Endodermal cell (in vitro differentiated cells): ENCODE measurements at regions not wholly inside any gene's neighbourhood (a gene's known extent, or its start where the extent isn't known, plus 50 kb on each side); places are given as distances from the start of the nearest gene placed in this dataset.

Source experiments
- DNase-seq: peaks from one replicate; pipeline ENCODE4 v3.0.0-alpha.2; 2017
- H3K27ac ChIP-seq: 2 replicates; pipeline ENCODE4 v1.5.1; 2013; ENCODE audit warnings: mild to moderate bottlenecking, low read depth, low read length, moderate library complexity
- H3K27me3 ChIP-seq: 2 replicates; pipeline ENCODE4 v1.6.1; 2013; ENCODE audit warnings: mild to moderate bottlenecking, low read length, moderate library complexity; ENCODE audit not compliant: insufficient read depth, control insufficient read depth, poor library complexity, severe bottlenecking
- H3K36me3 ChIP-seq: 2 replicates; pipeline ENCODE4 v1.7.0; 2013; ENCODE audit warnings: mild to moderate bottlenecking, low read length, moderate library complexity; ENCODE audit not compliant: control insufficient read depth, insufficient read depth
- H3K4me1 ChIP-seq: one replicate; pipeline ENCODE4 v1.7.0; 2013; ENCODE audit warnings: low read length; ENCODE audit not compliant: control insufficient read depth, insufficient read depth
- H3K4me3 ChIP-seq: 2 replicates; pipeline ENCODE4 v1.5.1; 2013; ENCODE audit warnings: mild to moderate bottlenecking, low read length, moderate library complexity
- H3K9ac ChIP-seq: 2 replicates; pipeline ENCODE4 v1.6.1; 2013; ENCODE audit warnings: mild to moderate bottlenecking, low read length, moderate library complexity; ENCODE audit not compliant: poor library complexity, severe bottlenecking; ENCODE audit errors: extremely low read depth
- H3K9me3 ChIP-seq: 2 replicates; pipeline ENCODE4 v1.6.1; 2013; ENCODE audit warnings: mild to moderate bottlenecking, low read length, moderate library complexity; ENCODE audit not compliant: control insufficient read depth
- H3K27ac Mint-ChIP-seq: 2 replicates; pipeline ENCODE4 v1.8.0; 2020; ENCODE audit warnings: mixed read lengths
- H3K27me3 Mint-ChIP-seq: 2 replicates; pipeline ENCODE4 v1.8.0; 2021; ENCODE audit warnings: mild to moderate bottlenecking, mixed read lengths; ENCODE audit not compliant: insufficient read depth
- H3K36me3 Mint-ChIP-seq: 2 replicates; pipeline ENCODE4 v1.8.0; 2020; ENCODE audit warnings: low read depth, mixed read lengths
- H3K4me1 Mint-ChIP-seq: 2 replicates; pipeline ENCODE4 v1.8.0; 2020; ENCODE audit warnings: mixed read lengths
- H3K4me3 Mint-ChIP-seq: 2 replicates; pipeline ENCODE4 v1.8.0; 2020; ENCODE audit warnings: mild to moderate bottlenecking, moderate library complexity, mixed read lengths
- H3K9me3 Mint-ChIP-seq: 2 replicates; pipeline ENCODE4 v1.8.0; 2020; ENCODE audit warnings: mild to moderate bottlenecking, mixed read lengths
- CTCF ChIP-seq: fragments of 200-600 bp; sonication (generic); conservative IDR thresholded peaks from 2 replicates; pipeline ENCODE4 v1.5.0; 2021; ENCODE audit warnings: antibody characterized with exemption, mild to moderate bottlenecking
- WGBS, 2 experiments: methylation state at CpG; one replicate each; pipeline versions ENCODE4 v1.1.5 to v1.1.7; 2013; ENCODE audit warnings: missing lambda C conversion rate in 2 of 2, mixed read lengths in 1 of 2; ENCODE audit not compliant: insufficient coverage in 1 of 2, insufficient read length in 1 of 2; 5-methylcytosine and 5-hydroxymethylcytosine counted together

- Histone ChIP-seq H3K4me3 (no peak overlapping the region), H3K36me3 (no peaks in the 10 kb centered on the region), H3K27me3 (no peaks in the 10 kb centered on the region), H3K9ac (no peak overlapping the region), H3K27ac (no peak overlapping the region), H3K4me1 (peaks cover 2% of the 10 kb centered on the region), H3K9me3 (no peaks in the 10 kb centered on the region)
- DNase-seq = no peak
- no peak overlapping the region for H3K27ac Mint-ChIP-seq
- no peaks in the 10 kb centered on the region for H3K9me3 Mint-ChIP-seq
- H3K4me1 Mint-ChIP-seq = peaks cover 14% of the 10 kb centered on the region
- no peak overlapping the region for H3K4me3 Mint-ChIP-seq
- no peaks in the 10 kb centered on the region for H3K36me3 Mint-ChIP-seq
- WGBS, 2 experiments = 93 to 94% methylated on average over 9 of the region's 9 CpGs
- H3K27me3 Mint-ChIP-seq = peaks cover 6% of the 10 kb centered on the region
- TF ChIP-seq CTCF = no peak
Measured at GRCh38 chr2:236774171-236774570, 204.5 kb downstream of the ACKR3 start.

GRCh38 chr2:236775511-236775910 is 205.9 kb downstream of the ACKR3 start:
- H3K36me3 ChIP-seq = no peaks in the 10 kb centered on the region
- DNase-seq = no peak
- Mint-ChIP-seq H3K36me3 (no peaks in the 10 kb centered on the region), H3K27me3 (peaks cover 6% of the 10 kb centered on the region), H3K27ac (no peak overlapping the region), H3K4me1 (peaks cover 14% of the 10 kb centered on the region), H3K4me3 (no peak overlapping the region), H3K9me3 (no peaks in the 10 kb centered on the region)
- 91 to 100% methylated on average over 1 to 2 of the region's 2 CpGs for WGBS, 2 experiments
- H3K4me1 ChIP-seq = peaks cover 2% of the 10 kb centered on the region
- H3K4me3 ChIP-seq = no peak overlapping the region
- H3K27me3 ChIP-seq = no peaks in the 10 kb centered on the region
- TF ChIP-seq CTCF = no peak
- no peak overlapping the region for H3K9ac ChIP-seq
- H3K9me3 ChIP-seq = no peaks in the 10 kb centered on the region
- H3K27ac ChIP-seq = no peak overlapping the region

GRCh38 chr2:236776206-236776605 is 206.6 kb downstream of the ACKR3 start:
- DNase-seq = no peak
- no peaks in the 10 kb centered on the region for H3K36me3 ChIP-seq
- no peak overlapping the region for H3K27ac ChIP-seq
- Mint-ChIP-seq H3K9me3 (no peaks in the 10 kb centered on the region), H3K4me3 (no peak overlapping the region), H3K36me3 (no peaks in the 10 kb centered on the region), H3K4me1 (peaks cover 14% of the 10 kb centered on the region), H3K27me3 (peaks cover 6% of the 10 kb centered on the region), H3K27ac (no peak overlapping the region)
- WGBS, 2 experiments = 90 to 100% methylated on average over 6 to 10 of the region's 10 CpGs
- no peaks in the 10 kb centered on the region for H3K9me3 ChIP-seq
- no peak overlapping the region for H3K4me3 ChIP-seq
- no peaks in the 10 kb centered on the region for H3K27me3 ChIP-seq
- peaks cover 2% of the 10 kb centered on the region for H3K4me1 ChIP-seq
- no peak for TF ChIP-seq CTCF
- no peak overlapping the region for H3K9ac ChIP-seq
